Transverse colon (tissue), 3 donors: ENCODE measurements at regions not wholly inside any gene's neighbourhood (a gene's known extent, or its start where the extent isn't known, plus 50 kb on each side); places are given as distances from the start of the nearest gene placed in this dataset.

Experiments used
- CTCF ChIP-seq, 5 experiments: fragments of 200-600 bp in 3 of 5; fragments of 450-650 bp in 2 of 5; sonication (generic) in 3 of 5; IDR thresholded peaks; 1 replicate in 2 of 5; 2 replicates in 3 of 5; pipeline ENCODE4 v1.5.1; 2016 to 2017; ENCODE audit warnings: antibody characterized with exemption in 5 of 5, inconsistent platforms in 3 of 5, mild to moderate bottlenecking in 2 of 5, moderate library complexity in 1 of 5
- EP300 ChIP-seq: sonication (generic); formaldehyde crosslinking; IDR thresholded peaks from one replicate; pipeline ENCODE4 v1.6.1; 2017; ENCODE audit warnings: antibody characterized with exemption, low read depth
- POLR2A ChIP-seq: fragments of 450-650 bp; IDR thresholded peaks from one replicate; pipeline ENCODE4 v1.6.1; 2016; ENCODE audit warnings: antibody characterized with exemption, mild to moderate bottlenecking, moderate library complexity

GRCh38 chr20:60540591-60540990, 582.4 kb downstream of the CDH26 start:
- TF ChIP-seq POLR2A (no peak), CTCF (IDR thresholded peaks at IDR 0.05) (no peak), EP300 (no peak)
